GM19240 (cell line): ENCODE measurements at regions not wholly inside any gene's neighbourhood (a gene's known extent, or its start where the extent isn't known, plus 50 kb on each side); places are given as distances from the start of the nearest gene placed in this dataset.
"Not testable (repeated sequence)": the region's sequence is repeated elsewhere in the genome, so short reads cannot be mapped to it uniquely, and the experiment has no call there.

Experiments used
- DNase-seq: peaks from one replicate; pipeline ENCODE4 v3.0.0; 2011; ENCODE audit warnings: low spot score; ENCODE audit not compliant: insufficient read length

DNA sequence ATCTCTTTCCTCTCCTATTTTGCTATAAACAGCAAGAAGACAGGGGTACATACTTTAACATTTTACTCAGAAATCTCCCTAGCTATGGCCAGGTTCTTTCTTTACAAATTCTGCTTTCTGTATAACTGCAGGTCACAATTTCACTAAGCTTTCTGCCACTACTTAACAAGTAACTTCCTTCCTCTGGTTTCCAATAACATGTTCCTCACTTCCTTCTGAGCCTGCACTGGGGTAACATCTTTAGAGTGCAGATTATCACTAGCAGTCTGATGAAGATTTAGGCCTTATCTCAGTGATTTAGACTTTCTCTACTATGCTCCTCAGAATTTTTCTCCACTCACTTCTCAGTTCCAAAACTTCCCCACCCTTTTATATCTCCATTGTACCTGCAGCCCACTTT, 1930.5 kb upstream of the AGA start:
- no peak for DNase-seq

DNA sequence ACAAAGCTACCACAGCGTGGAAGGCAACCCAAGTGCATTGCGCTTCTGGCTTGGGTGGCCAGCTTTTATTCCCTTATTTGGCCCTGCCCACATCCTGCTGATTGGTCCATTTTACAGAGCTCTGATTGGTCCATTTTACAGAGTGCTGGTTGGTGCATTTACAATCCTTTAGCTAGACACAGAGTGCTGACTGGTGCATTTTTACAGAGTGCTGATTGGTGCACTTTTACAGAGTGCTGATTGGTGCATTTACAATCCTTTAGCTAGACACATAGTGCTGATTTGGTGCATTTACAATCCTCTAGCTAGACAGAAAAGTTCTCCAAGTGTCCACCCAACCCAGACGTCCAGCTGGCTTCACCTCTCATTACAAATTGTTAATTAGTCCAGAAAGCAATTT, 1936.6 kb upstream of the AGA start:
- not testable (repeated sequence) for DNase-seq

DNA sequence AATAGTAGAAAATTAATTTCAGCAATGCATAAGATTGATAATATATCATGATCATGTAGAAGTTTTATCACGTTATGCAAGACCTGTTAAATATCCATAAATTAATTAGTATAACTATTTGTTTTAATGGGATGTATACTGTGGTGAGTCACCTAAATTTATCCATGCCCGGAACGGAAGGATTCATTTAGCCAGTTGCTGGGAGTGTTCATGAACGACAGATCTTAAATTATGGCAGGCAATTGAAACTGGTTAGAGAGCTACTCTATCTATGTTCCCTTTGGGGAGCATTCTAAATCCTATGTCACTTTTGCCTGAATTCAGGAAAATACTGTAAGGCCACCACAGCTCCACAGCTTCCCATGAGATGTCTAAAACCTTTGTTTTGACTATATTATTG, 1950.5 kb upstream of the AGA start:
- no peak for DNase-seq

DNA sequence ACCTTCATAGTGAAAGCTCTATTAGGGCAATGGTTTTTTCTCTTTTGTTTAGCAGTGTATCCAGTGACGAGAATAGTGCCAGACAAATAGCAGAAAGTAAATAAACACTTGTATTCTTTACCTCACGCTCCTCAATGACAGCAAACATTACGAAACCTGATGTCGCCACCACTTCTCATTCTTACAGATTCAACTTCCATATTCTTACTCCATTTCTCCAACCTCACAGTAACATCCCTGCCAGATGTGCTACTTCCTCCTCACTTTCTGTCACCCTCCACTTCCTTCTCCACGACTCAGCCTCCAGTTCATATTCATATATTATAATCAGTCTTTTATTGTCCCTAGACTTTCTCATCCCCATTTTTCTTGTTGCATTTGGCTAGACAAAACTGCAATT, 1956.2 kb upstream of the AGA start:
- DNase-seq = no peak

DNA sequence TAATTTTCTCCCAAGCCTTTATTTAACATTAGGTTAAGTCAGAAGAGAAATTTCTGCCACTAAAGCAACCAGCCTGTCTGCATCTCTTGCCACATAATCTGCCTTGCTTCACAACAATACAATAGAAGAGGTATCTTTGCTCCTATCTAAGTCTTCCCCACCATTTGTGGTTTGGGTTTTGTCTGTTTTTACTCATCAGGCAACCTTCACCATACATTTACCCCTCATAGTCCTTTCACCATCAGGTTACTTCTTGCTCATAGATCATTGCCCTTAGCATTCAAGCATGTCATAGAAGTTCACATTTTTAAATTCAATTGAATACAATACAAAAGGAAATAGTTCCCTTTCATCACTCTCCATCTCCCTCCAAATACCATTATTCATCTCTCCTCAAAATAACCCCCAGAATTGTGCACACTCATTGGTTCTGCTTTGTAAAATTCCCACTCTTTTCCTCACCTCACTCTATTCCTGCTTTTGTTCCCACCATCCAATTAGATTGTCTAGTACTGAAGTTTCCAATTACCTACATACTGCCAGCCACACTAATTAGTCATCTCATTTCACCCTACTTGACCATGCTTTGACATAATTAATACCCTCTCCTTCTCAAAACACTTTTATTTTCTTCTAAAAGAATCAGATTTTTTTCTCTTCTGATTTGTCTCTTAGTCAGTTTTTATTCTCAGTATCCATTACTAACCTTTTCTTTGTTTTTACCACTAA, 1957.0 kb upstream of the AGA start:
- no peak for DNase-seq

DNA sequence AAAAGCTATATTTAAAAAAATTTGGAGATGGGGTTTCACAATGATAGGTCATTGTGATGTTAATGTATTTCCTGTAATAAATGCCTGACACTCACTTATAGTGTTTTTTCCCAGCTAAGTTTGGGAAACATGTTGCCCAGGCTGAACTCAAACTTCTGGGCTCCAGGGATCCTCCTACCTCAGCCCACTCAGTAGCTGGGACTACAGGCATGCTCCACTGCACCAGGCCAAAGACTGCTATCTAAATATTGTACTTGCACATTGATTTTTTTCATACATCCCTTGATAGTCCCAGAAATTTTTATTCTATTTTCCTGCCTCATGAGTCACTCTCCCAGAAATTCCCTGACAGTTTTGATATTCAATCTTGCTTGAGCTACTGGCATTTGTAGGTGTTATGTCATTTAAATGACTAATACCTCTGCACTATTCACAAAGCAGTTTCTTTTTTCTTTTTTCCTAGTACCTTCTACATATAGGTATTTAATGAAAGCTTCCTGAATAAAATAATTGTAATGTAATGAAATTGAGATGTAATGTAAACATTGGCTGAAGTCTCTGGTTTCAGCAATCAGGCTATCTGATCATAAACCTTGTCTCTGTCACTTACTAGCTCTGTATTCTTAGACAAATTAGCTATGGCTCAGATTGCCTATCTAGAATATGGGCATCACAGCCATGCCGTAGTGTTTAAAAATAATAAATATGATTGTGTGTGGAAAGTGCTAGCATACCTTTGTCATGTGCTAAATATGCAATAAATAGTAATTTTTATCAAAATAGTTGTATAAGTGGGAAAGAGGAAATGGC, 1973.0 kb upstream of the AGA start:
- DNase-seq = no peak

DNA sequence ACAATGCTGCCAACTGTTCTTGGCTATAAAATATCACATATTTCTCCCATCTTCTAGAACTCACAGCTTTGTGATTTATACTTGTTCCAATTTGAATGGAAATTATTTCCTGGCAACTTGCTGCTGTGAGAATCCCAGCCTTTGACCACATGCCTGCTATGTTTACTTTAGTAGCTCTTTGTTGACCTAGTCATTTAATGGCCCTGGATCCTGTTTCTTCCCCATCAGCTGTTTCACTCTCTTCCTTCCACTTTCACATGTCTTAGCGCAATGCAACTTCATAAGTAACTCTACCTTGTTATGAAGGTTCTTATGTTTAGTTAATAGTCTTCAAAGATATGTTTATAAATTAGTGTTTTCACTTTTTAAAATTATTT, 1973.6 kb upstream of the AGA start:
- DNase-seq = no peak

DNA sequence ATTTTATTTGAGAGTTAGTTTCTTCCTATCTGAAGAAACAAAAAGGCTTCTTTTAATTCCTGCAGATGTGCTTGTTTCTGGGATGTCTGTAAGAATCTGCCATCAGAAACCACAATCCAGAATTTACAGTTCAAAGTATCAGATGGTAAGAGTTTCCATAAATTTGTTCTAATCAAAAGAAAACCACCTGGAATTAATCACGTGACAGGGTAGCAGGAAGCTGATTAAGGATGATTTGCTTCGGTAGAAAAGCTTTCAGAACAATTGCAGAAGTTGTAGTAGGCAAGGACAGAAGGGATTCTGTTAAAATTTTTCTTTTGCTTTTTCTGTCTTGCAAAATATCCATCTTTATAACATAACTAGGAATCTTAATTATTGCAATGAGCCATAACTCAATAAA, 1975.1 kb upstream of the AGA start:
- DNase-seq = no peak

DNA sequence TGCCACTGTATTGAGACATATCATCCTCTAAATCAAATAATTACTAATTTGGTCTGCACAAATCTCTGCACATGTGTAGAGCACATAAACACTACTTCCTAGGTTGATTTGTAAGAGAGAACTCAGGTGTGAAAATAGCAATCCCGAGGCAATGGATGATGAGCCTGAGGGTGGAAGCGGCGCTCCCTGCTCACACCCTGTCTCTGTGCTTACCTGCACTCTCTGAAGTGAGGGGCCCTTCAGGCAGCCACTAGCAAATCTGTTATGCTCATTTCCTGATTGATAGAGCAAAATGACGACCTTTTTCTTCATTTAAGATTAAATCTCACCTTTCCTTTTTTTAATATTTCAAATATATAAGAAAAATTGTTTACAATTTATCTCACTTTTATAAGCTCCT, 1995.7 kb upstream of the AGA start:
- no peak for DNase-seq

DNA sequence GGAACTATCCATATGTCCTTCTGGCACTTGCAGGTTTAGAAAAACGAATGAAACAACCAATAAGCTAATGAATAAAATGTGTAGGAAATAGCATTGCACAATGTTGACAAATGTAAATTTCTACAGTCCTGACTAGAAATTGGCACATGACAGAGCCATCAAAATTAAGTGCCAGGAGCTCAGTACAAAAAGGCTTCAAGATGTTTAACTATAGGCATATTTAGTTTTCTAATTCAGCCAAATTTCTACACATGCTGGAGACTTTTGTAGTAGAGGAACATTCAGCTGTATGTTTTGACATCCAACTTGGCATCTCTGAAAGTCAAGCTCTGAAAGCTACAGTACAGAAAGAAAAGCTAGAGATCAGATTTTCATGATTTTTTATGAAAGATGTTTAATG, 1999.4 kb upstream of the AGA start:
- no peak for DNase-seq

DNA sequence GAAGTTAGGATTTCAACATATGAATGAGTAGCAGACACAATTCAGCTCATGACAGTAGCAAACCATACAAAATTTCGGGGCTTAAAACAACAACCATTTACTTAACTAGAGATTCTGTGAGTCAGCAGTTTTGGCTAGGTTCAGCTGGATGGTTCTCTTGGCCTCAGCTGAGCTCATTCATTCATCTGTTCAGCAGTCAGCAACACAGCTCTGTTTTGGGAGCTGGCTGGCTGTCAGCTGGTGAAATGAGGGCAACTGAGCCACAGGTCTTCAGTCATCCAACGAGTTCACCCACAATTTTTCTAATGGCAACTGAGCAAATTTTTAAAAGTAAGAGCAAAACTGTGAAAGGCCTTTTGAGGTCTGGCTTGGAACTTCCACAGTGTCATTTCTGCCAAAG, 2005.1 kb upstream of the AGA start:
- no peak for DNase-seq

DNA sequence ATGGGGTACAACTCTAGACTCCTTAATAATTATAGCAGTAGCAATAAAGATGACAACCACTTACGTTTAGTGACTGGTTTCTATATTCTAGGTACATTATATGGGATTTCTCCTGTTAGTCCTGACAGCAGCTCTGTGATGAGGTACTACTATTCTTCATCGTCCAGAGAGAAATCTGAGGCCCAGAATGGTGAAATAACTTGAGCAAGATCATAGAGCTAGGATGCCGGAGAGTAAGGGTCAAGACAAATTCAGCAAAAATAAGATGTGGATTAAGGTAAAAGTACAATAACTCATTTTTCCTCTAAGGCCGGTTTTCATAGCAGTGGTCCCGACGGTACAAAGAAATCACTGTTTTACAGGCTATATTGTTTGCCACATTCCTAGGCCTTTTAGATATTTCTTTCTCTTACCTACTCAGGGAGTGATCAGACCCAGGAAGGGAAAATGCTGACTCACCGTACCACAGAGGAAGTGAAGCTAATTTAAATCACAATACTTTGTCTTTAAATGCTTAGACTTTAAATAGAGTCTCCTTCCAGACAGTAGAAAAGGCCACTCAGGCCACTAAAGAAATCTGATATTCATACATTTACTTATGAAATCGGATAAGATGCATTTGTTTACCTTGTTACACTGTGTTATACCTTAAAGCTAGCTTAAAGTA, 2023.0 kb upstream of the AGA start:
- no peak for DNase-seq

DNA sequence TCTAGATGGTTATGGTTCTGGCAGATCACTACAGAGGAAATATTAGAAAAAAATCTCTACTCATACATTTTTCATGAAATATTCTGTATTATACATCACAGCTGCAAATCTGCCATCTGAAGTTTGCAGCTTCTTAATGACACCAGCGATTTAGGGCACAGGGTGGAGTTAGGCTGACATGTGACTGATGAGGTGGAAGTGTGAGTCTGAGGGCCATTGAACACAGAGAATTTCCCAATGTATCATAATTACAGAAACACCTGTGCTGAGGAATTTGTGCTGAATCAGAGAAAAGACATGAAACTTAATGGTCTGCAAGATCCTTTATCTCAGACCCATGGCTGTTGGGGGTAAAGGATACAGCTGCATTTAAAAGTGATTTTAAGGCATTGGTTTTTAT, 2025.6 kb upstream of the AGA start:
- DNase-seq = no peak

DNA sequence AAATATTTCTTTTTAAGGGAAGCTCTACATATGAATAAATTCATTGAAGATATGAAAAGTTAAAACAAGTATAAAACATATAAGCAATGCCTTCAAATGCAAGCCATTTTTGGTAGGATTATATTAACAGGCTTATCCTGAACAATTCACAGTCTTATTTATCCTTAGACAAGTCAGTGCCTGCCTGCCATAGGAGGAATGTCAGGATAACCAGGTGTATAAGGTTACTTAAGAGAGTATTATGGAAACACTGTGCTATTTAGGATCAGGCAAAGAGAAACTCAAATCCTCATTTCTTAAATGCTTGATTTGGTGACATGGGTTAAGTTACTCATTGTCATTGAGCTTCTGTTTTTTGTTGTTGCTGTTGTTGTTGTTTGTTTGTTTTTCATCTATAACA, 2029.9 kb upstream of the AGA start:
- DNase-seq = no peak

DNA sequence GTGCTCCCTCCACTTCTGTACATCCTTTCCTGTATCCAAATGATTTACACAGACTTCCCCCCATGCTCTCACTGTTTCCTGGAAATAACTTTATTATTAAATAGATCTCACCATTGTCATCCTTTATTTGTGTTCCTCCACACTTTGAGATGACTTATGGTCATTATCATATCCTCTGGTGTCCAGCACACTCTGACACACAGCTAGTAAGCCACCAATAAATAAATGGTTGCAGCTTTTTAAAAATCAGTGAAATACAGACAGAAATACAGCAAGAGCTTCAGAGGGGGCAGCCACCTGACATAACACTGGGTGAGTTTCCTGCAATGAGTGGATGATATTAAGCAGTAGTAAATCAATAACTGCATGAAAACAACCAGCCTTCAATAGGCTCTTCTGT, 2036.4 kb upstream of the AGA start:
- DNase-seq = no peak

DNA sequence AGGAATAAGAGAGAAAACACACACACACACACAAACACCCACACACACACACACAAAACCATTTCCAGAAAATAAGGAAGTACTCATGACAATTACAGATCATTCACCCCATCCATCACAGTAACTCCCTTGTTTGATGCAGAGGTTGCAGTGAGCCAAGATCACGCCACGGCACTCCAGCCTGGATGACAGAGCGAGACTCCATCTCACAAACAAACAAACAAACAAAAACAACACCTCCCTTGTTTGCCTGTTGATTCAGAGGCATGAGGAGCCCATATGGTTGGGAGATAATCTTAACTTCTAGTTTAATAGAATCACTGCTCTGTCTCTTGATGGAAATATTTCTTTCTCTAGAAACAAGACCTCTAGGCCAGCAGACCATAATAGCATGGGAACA, 2043.5 kb upstream of the AGA start:
- DNase-seq = no peak

DNA sequence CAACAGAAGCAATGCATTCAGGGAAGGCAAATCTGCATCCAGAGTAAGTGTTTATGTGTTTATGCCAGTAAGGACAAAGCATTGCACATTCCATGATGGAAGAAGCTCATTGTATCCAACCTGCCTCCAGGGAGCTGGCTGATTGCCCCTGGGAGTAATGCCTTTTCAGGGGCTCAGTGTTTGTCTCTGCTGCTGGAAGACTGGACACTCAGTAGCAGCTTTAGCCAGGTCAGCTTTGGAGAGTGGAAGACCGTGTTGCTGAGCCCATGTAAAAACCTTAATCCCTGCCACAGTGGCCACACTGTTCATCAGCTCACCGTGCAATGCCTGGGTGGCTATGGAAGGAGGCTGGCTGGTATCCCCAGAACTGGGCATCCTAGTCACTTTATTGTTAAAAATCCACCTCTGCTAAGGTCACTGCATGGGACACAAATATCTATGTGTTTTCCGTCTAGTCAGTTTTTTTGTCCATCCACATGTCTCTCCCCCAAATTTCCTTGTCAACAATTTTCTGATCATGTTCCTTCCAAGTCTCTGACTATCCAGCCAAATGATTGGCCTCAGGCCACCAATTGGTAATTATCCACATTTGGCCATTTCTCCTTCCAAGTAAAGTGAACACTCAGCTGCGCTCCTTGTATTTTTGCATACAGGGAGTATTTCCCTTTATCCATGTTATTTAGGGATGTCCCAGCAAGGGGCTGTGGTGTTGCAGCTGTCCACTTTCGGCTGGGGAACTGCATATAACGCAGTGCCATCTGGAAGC, 2044.5 kb upstream of the AGA start:
- no peak for DNase-seq

DNA sequence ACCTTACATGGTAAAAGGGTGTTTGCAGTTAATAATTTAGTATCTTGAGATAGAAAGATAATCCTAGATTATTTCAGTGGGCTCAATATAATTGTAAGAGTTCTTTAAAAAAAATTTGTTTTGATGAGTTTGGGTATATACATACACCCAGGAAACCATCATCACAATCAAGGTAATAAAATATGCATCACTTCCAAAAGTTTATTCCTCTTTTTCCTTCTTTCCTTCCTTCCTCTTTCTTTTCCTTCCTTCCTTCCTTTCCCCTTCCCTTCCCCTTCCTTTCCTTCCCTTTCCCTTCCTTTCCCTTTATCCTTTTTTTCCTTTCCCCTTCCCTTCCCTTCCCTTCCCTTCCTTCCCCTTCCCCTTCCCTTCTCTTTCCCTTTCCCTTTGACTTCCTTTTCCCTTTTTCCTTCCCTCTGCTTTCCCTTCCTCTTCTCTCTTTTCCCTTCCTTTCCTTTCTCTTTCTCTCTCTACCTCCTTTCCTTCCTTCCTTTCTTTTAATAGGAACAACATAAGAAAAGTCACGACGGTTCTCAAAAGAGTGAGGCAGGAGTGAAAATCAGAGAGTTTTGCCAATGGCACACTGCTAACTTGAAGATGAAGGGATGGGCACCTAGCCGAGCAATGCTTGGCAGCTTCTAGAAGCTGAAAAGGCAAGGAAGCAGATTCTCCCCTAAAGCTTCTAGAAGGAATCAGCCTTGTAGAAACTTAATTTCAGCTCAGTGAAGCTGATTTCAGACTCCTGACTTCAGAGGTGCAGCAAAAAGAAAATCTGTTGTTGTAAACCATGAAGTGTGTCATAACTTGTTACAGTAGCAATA, 2050.2 kb upstream of the AGA start:
- no peak for DNase-seq

DNA sequence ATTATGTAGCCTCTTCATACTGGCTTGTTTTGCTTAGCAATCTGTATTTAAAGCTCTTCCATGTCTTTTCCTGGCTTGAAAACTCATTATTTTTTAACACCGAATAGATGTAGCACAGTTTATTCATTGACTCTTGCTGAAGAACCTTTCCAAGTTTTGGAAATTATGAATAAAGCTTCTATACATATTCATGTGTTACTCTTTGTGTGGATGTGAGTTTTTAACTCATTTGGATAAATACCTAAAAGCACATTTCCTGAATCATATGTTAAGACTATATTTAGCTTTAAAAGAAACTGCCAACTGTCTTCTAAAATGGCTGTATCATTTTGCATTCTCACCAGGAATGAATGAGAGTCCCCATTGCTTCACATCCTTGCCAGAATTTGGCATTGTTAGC, 2061.7 kb upstream of the AGA start:
- no peak for DNase-seq

DNA sequence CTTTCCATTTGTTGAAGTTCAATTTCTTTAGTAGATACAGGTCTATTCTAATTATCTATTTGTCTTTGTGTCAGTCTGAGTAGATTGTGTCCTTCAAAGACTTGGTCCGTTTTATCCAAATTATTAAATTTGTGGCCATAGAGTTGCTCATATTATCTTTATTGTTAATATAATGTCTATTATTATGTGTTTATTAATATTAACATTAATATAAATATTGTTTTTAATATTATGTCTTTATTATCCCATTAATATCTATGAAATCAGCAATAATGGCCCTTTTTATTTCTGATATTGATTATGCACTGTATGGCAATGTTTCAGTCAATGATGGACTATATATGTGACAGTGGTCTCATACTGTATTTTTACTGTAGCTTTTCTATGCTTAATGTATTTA, 2067.3 kb upstream of the AGA start:
- DNase-seq = no peak

DNA sequence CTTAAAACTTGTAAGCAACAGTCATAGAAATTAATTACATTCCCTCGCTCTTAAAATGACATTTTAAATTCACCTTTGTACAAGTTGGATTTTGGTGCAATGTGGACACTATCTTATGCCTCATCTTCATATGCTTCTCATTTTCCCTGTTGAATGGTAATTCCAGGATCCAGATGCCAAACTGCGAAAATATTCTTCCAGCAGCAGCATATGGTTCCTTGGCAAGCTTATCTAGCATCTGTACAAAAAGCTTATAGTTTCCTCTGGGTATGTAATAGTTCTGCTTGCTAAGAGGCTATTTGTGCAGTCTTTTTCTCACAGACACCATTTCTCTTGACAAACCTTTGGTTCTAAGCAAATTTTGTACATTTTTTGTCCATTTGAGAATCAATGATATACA, 2079.7 kb upstream of the AGA start:
- DNase-seq = no peak
